GM12878 (cell line): ENCODE measurements at regions not wholly inside any gene's neighbourhood (a gene's known extent, or its start where the extent isn't known, plus 50 kb on each side); places are given as distances from the start of the nearest gene placed in this dataset.

Experiments used
- ATAC-seq: fragments of 200-7000 bp; cut with Tn5 transposase; 3 replicates; pipeline ENCODE4 v1.9.1; 2020; ENCODE audit warnings: mild to moderate bottlenecking, moderate library complexity
- BruUV-seq: library from RNA; stranded (reverse); fragments of 400-500 nt; replicated peaks from 2 replicates; lab custom pipeline; 2021; lab: Mats Ljungman, UMichigan
- CTCF ChIA-PET: fragments of 300-600 bp; sonication (Branson Sonifier 250); formaldehyde crosslinking; extraction: SDS; loops from one replicate; lab custom pipeline; 2021; ENCODE audit warnings: inconsistent platforms; lab: Yijun Ruan, JAX
- POLR2A ChIA-PET: fragments of 350-600 bp; formaldehyde crosslinking; extraction: SDS; loops from one replicate; lab custom pipeline; 2021; ENCODE audit warnings: inconsistent platforms; lab: Charles Lee
- RAD21 ChIA-PET: fragments of 300-600 bp; sonication (Branson Sonifier 250); formaldehyde crosslinking; loops from one replicate; lab custom pipeline; 2023; ENCODE audit warnings: antibody characterized with exemption; ENCODE audit not compliant: unreplicated experiment; lab: Charles Lee
- SMC1A ChIA-PET: fragments of 300-600 bp; sonication (Branson Sonifier 250); formaldehyde crosslinking; loops from one replicate; lab custom pipeline; 2023; ENCODE audit not compliant: unreplicated experiment, uncharacterized antibody; lab: Charles Lee
- DNase-seq: peaks from one replicate; pipeline ENCODE4 v3.0.0-alpha.2; 2011; ENCODE audit warnings: low read depth, low spot score
- FAIRE-seq: peaks from 3 replicates; lab custom pipeline; 2011; peaks lifted over from hg19 to GRCh38; lab: Jason Lieb, UNC
- H2AFZ ChIP-seq: 2 replicates; pipeline ENCODE4 v1.6.0; 2011; ENCODE audit warnings: low read depth, low read length, control low read depth; ENCODE audit not compliant: control insufficient read depth
- H3K27ac ChIP-seq: 2 replicates; pipeline ENCODE4 v1.5.1; 2011; ENCODE audit warnings: control low read depth; ENCODE audit not compliant: control insufficient read depth, insufficient read depth
- H3K27me3 ChIP-seq, 2 experiments: replicated peaks in 1 of 2; 2 replicates each; pipeline versions ENCODE4 v1.6.0 to v1.6.1; 2011; ENCODE audit warnings: low read length in 1 of 2; ENCODE audit not compliant: control insufficient read depth in 2 of 2, insufficient read depth in 2 of 2
- H3K36me3 ChIP-seq, 2 experiments: 2 replicates each; pipeline ENCODE4 v1.5.1; 2011; ENCODE audit warnings: low read length in 1 of 2; ENCODE audit not compliant: control insufficient read depth in 2 of 2, insufficient read depth in 2 of 2
- H3K4me1 ChIP-seq: 2 replicates; pipeline ENCODE4 v1.6.1; 2011; ENCODE audit warnings: mild to moderate bottlenecking, low read length, moderate library complexity, mixed read lengths; ENCODE audit not compliant: control insufficient read depth, insufficient read depth
- H3K4me2 ChIP-seq: 2 replicates; pipeline ENCODE4 v1.6.0; 2011; ENCODE audit warnings: control low read depth; ENCODE audit not compliant: control insufficient read depth, insufficient read depth
- H3K4me3 ChIP-seq: fragments of 200-600 bp; sonication (generic); 2 replicates; pipeline ENCODE4 v1.5.1; 2016
- H3K79me2 ChIP-seq: 2 replicates; pipeline ENCODE4 v1.6.0; 2011; ENCODE audit warnings: low read length; ENCODE audit not compliant: control insufficient read depth, insufficient read depth
- H3K9ac ChIP-seq: 2 replicates; pipeline ENCODE4 v1.8.0; 2011; ENCODE audit warnings: low read length, control low read depth, mixed read lengths; ENCODE audit not compliant: control insufficient read depth, insufficient read depth
- H3K9me3 ChIP-seq: replicated peaks from 3 replicates; pipeline ENCODE4 v1.5.1; 2011; ENCODE audit warnings: mild to moderate bottlenecking, low read length; ENCODE audit not compliant: control insufficient read depth, insufficient read depth
- H4K20me1 ChIP-seq: 2 replicates; pipeline ENCODE4 v1.6.0; 2011; ENCODE audit not compliant: control insufficient read depth, insufficient read depth
- ASH2L ChIP-seq: fragments of 300-600, 200-600 bp; sonication (generic); IDR thresholded peaks from 2 replicates; pipeline ENCODE4 v1.6.1; 2017; ENCODE audit warnings: low read depth, mild to moderate bottlenecking, borderline replicate concordance
- ESRRA ChIP-seq: IDR thresholded peaks from 2 replicates; pipeline ENCODE4 v1.6.1; 2012; ENCODE audit warnings: mild to moderate bottlenecking, low read length, improper control_type of control experiment
- HDGF ChIP-seq: fragments of 450-650 bp; IDR thresholded peaks from 2 replicates; pipeline ENCODE4 v1.6.1; 2016; ENCODE audit warnings: antibody characterized with exemption
- NR2C2 ChIP-seq: IDR thresholded peaks from 2 replicates; pipeline ENCODE4 v1.6.1; 2011; ENCODE audit warnings: borderline replicate concordance, low read depth; ENCODE audit not compliant: control insufficient read depth, insufficient read length
- SRF ChIP-seq, 2 experiments: IDR thresholded peaks; 2 replicates each; pipeline ENCODE4 v1.6.1; 2011; ENCODE audit warnings: low read depth in 2 of 2, low read length in 2 of 2, mild to moderate bottlenecking in 1 of 2, moderate library complexity in 1 of 2
- ZBTB33 ChIP-seq: fragments of 450-650 bp; IDR thresholded peaks from 2 replicates; pipeline ENCODE4 v1.6.1; 2017; ENCODE audit warnings: mild to moderate bottlenecking
- WGBS: methylation state at CpG from one replicate; pipeline ENCODE4 v1.1.6; 2016; ENCODE audit warnings: low lambda C conversion rate; ENCODE audit not compliant: insufficient replicate concordance, insufficient coverage; ENCODE audit errors: missing lambda C conversion rate; 5-methylcytosine and 5-hydroxymethylcytosine counted together
- in situ Hi-C: fragments of 300-500 bp; cut with MboI; formaldehyde crosslinking; loops from 9 replicates; pipeline ENCODE4 v1.14.3; 2018; ENCODE audit warnings: mixed read lengths
- intact Hi-C: fragments of 100-400 bp; cut with micrococcal nuclease; formaldehyde crosslinking; loops from one replicate; pipeline ENCODE4 v1.14.2; 2022; ENCODE audit not compliant: unreplicated experiment

GRCh38 chr3:22856811-22857210, 346.3 kb upstream of the UBE2E2 start:
- ChIA-PET POLR2A (no interaction called here), CTCF (no interaction called here), RAD21 (no interaction called here), SMC1A (no interaction called here)
- BruUV-seq, result no TSS peak
- H3K36me3 ChIP-seq, result no peaks in the 10 kb centered on the region
- in situ Hi-C loops (no loop called here), intact Hi-C loops (no loop called here)
- H3K4me2 ChIP-seq, result no peak overlapping the region
- H2AFZ ChIP-seq, result no peak overlapping the region
- no peaks in the 10 kb centered on the region for H4K20me1 ChIP-seq
- H3K4me1 ChIP-seq, result no peaks in the 10 kb centered on the region
- no peaks in the 10 kb centered on the region for H3K27me3 ChIP-seq
- ATAC-seq, result no peak
- DNase-seq, result no peak
- TF ChIP-seq SRF (IDR thresholded peaks at IDR 0.05; ENCODE audit: low read depth in 2 of 2, low read length in 2 of 2), result no peak
- WGBS, result 49% methylated on average over 3 of the region's 3 CpGs
- no peaks in the 10 kb centered on the region for H3K79me2 ChIP-seq
- H3K9ac ChIP-seq, result no peak overlapping the region
- FAIRE-seq, result no peak
- no peaks in the 10 kb centered on the region for H3K9me3 ChIP-seq
- H3K4me3 ChIP-seq, result no peak overlapping the region
- no peak overlapping the region for H3K27ac ChIP-seq

- intact Hi-C loops, result no loop called here
- H4K20me1 ChIP-seq, result no peaks in the 10 kb centered on the region
- no peak for TF ChIP-seq ASH2L
- no peak for TF ChIP-seq ESRRA
- no peak for TF ChIP-seq NR2C2
- TF ChIP-seq HDGF, result no peak
- TF ChIP-seq ZBTB33, result no peak
- no peaks in the 10 kb centered on the region for H3K36me3 ChIP-seq
- no peaks in the 10 kb centered on the region for H3K9me3 ChIP-seq
- ATAC-seq (no peak), FAIRE-seq (no peak), DNase-seq (no peak)
- WGBS, result 27% methylated on average over 2 of the region's 2 CpGs
- H3K4me3 ChIP-seq, result no peak overlapping the region
- POLR2A ChIA-PET, result no interaction called here
- no TSS peak for BruUV-seq
- no peaks in the 10 kb centered on the region for H3K27me3 ChIP-seq
- H3K27ac ChIP-seq, result no peak overlapping the region
- H3K9ac ChIP-seq, result no peak overlapping the region
- CTCF ChIA-PET, result no interaction called here
- H2AFZ ChIP-seq, result no peak overlapping the region
- no peaks in the 10 kb centered on the region for H3K4me1 ChIP-seq
- no peaks in the 10 kb centered on the region for H3K79me2 ChIP-seq
- in situ Hi-C loops, result no loop called here
- SMC1A ChIA-PET, result interaction anchor here (1.2 kb wide), 1 partner anchor 11 kb away, joined by 3 read pairs; no protein-coding TSS in a partner anchor
- no peak overlapping the region for H3K4me2 ChIP-seq
- RAD21 ChIA-PET, result no interaction called here
Observed at GRCh38 chr3:22858486-22858885, 344.6 kb upstream of the UBE2E2 start.
